Esophagus (tissue), 2 donors: ENCODE measurements at regions not wholly inside any gene's neighbourhood (a gene's known extent, or its start where the extent isn't known, plus 50 kb on each side); places are given as distances from the start of the nearest gene placed in this dataset.

ENCODE experiments used
- H3K27ac ChIP-seq, 2 donors: one replicate each; pipeline ENCODE4 v1.5.1; 2013; ENCODE audit warnings: low read depth in 2 of 2, mild to moderate bottlenecking in 2 of 2, inconsistent platforms in 1 of 2, low read length in 1 of 2, moderate library complexity in 1 of 2
- H3K27me3 ChIP-seq, 2 donors: one replicate each; pipeline ENCODE4 v1.6.1; 2013; ENCODE audit warnings: low read length in 2 of 2, control low read depth in 1 of 2, mild to moderate bottlenecking in 1 of 2; ENCODE audit not compliant: insufficient read depth in 2 of 2, control insufficient read depth in 1 of 2
- H3K36me3 ChIP-seq, 2 donors: one replicate each; pipeline ENCODE4 v1.6.1; 2013; ENCODE audit warnings: low read length in 1 of 2; ENCODE audit not compliant: control insufficient read depth in 2 of 2, insufficient read depth in 2 of 2
- H3K4me1 ChIP-seq, 2 donors: one replicate each; pipeline ENCODE4 v1.6.1; 2013; ENCODE audit warnings: low read length in 1 of 2; ENCODE audit not compliant: control insufficient read depth in 2 of 2, insufficient read depth in 2 of 2
- H3K4me3 ChIP-seq, 2 donors: one replicate each; pipeline ENCODE4 v1.5.1; 2013; ENCODE audit warnings: low read length in 2 of 2, mild to moderate bottlenecking in 2 of 2, low read depth in 1 of 2, moderate library complexity in 1 of 2
- H3K9me3 ChIP-seq, 2 donors: one replicate each; pipeline ENCODE4 v1.6.1; 2013; ENCODE audit warnings: mild to moderate bottlenecking in 2 of 2, low read depth in 1 of 2, low read length in 1 of 2, moderate library complexity in 1 of 2; ENCODE audit not compliant: control insufficient read depth in 2 of 2, insufficient read depth in 1 of 2
- WGBS, 2 donors: extraction: QIAGEN DNeasy Blood & Tissue Kit; methylation state at CpG; one replicate each; pipeline ENCODE4 v1.1.7; 2013; 5-methylcytosine and 5-hydroxymethylcytosine counted together
- donor health status: healthy with polysubstance abuse.
- donor health status: Bipolar disorder and iron deficiency.

DNA sequence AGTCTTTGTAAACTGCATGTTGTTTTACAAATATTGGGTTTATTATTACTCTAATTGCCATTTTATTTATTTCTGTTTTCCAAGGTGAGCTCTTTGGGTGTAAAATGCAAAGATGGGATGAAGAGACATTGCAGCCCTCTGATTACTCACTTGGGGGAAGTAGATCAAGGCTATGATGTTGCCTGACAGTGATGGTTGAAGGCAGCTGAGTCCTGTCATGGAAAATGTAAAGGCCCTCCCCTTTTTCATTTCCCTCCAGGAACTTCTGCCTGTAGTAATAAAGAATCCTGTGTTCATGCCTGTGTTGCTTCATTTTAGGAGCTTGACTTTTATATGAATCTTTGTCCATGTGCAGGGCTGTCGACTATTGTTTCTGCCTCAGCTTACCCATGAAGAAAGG is 605.4 kb upstream of the CLINT1 start:
- Histone ChIP-seq H3K4me3 (no peak overlapping the region), H3K36me3 (no peaks in the 10 kb centered on the region), H3K4me1 (peaks cover 0 to 1% of the 10 kb centered on the region in 2 donors), H3K27ac (no peak overlapping the region), H3K27me3 (no peaks in the 10 kb centered on the region), H3K9me3 (no peaks in the 10 kb centered on the region)
- 84% methylated on average over 1 of the region's 1 CpG for WGBS, 2 donors

DNA sequence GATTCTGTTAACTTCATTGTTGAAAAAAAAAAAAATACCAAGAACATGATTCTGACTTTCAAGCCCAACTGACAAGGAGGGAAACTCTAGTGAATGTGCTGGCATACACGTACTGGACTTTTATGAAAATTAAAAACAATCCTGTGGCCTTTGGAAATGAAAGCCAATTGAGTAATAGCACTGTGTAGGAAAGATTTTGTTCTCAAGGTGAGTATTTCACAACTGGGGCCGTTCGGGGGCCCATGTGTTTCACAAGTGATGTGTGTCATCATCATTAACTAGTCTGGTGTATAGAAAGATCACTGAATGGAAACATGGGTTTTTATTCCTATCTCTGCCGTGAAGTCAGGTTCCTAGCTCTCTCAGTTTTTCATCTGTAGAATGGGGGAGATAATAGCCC is 605.0 kb upstream of the CLINT1 start:
- Histone ChIP-seq H3K36me3 (no peaks in the 10 kb centered on the region), H3K27ac (no peak overlapping the region), H3K27me3 (no peaks in the 10 kb centered on the region), H3K4me1 (peaks cover 0 to 1% of the 10 kb centered on the region in 2 donors), H3K9me3 (no peaks in the 10 kb centered on the region), H3K4me3 (no peak overlapping the region)
- WGBS, 2 donors: 55 to 72% methylated on average over 4 of the region's 4 CpGs

DNA sequence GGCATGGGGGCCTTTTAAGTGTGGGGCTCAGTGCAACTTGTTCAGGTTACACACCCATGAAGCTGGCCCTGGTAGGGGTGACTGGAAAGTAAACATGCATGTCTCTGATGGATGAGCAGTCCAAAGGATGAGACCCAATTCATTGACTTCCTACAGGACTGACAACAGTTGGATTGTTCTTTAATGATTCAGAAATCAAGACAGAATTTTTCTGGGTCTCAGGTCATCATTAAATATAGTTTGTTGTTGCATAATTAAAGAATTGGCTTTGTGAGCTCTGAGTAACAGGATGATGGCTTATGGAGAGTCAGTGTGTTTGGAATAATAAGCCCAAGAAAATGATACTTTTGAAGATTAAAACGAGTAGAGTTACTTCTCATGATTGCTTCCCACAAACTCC is 604.2 kb upstream of the CLINT1 start:
- H3K4me3 ChIP-seq: no peak overlapping the region
- no peaks in the 10 kb centered on the region for H3K36me3 ChIP-seq
- no peaks in the 10 kb centered on the region for H3K27me3 ChIP-seq
- H3K9me3 ChIP-seq: no peaks in the 10 kb centered on the region
- peaks cover 0 to 1% of the 10 kb centered on the region in 2 donors for H3K4me1 ChIP-seq
- no peak overlapping the region for H3K27ac ChIP-seq
- WGBS, 2 donors: 33 to 43% methylated on average over 1 of the region's 1 CpG

DNA sequence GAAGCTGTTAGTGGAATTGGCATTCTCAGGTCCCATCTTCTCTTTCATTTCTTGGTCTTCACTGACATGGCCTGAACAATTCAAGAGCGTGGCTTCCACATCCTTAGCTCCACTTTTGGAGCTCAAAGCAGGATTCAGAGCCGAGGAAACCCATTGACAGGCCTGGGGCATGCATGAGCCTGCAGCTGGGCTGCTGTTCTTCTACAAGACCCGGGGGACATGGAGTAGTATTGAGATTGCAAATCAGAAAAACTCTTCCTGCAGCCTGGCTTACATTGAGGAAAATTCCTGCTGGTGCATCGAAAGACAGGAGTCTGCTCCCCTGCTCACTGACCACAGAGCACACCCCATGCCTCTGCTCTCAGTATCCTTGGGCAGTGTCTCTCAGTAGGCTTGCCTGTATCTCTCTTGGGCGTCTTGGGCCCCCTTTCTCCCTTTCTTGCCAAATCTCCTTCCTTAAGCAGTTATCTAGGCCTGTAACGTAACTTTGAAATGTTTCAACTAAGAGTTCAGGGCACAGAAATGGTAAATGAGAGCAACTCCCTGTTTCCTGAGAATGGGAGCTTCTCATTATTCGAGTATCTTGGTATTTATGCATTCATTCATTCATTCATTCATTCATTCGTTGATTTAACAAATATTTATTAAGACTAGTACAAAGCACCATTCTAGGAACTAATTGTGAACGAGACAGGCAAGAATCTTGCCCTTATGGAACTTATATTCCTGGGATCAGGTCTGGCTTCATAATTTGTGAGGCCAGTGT is 603.6 kb upstream of the CLINT1 start:
- Histone ChIP-seq H3K9me3 (no peaks in the 10 kb centered on the region), H3K36me3 (no peaks in the 10 kb centered on the region), H3K27ac (no peak overlapping the region), H3K27me3 (no peaks in the 10 kb centered on the region), H3K4me3 (no peak overlapping the region), H3K4me1 (peaks cover 0 to 1% of the 10 kb centered on the region in 2 donors)
- WGBS, 2 donors: 71 to 73% methylated on average over 9 of the region's 9 CpGs

DNA sequence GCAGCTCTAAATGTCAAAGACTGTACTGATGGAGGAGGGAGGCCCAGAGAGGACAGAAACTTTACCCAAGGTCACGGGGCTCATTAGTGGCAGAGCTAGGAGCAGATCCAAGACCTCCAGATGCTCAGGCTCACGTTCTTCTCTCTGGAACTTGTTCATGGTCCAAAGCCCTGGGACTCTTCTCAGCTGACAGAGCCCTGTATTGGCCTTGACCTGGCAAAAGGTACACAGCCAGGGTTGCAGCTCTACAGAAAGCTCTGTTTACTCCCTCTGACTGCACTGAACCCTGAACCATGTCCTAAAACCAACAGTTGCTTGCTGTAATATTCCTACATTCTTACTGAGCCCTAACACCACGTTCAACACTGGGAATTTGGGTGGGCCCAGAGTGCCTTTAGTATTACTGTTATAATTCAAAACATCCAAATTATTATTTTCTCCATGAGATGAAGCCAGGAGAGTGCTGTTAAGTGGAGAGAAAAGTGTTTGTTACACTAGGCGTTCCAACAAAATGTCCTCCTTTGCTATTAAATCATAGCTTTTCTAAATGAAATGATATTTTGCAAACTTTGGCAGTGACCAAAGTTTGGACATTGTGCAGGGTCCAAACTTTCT is 602.4 kb upstream of the CLINT1 start:
- no peaks in the 10 kb centered on the region for H3K36me3 ChIP-seq
- WGBS, 2 donors: 53 to 61% methylated on average over 4 of the region's 4 CpGs
- H3K27me3 ChIP-seq: no peaks in the 10 kb centered on the region
- H3K9me3 ChIP-seq: no peaks in the 10 kb centered on the region
- H3K4me1 ChIP-seq: peaks cover 0 to 1% of the 10 kb centered on the region in 2 donors
- H3K27ac ChIP-seq: no peak overlapping the region
- H3K4me3 ChIP-seq: no peak overlapping the region

DNA sequence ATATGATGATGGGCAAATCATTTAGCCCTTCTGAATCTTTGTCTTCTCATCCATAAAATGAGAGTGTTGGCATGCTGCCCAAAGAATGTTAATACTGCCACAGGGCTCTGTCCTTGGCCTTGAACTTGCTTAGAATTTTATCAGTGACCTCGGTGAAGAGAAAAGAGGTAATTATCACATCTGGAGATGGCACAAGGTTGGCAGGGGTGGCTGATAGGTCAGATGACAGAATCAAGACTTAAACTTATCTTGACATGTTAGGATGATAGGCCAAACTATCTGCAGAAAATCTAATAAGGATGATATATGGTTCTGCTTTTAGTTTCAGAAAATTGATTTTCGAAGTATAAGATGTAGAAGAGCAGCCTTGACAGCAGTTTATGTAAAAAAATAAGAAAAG is 599.1 kb upstream of the CLINT1 start:
- H3K9me3 ChIP-seq: no peaks in the 10 kb centered on the region
- H3K27ac ChIP-seq: no peak overlapping the region
- H3K4me3 ChIP-seq: no peak overlapping the region
- H3K36me3 ChIP-seq: no peaks in the 10 kb centered on the region
- WGBS, 2 donors: 60 to 70% methylated on average over 2 of the region's 2 CpGs
- H3K4me1 ChIP-seq: peaks cover 0 to 1% of the 10 kb centered on the region in 2 donors
- H3K27me3 ChIP-seq: no peaks in the 10 kb centered on the region

DNA sequence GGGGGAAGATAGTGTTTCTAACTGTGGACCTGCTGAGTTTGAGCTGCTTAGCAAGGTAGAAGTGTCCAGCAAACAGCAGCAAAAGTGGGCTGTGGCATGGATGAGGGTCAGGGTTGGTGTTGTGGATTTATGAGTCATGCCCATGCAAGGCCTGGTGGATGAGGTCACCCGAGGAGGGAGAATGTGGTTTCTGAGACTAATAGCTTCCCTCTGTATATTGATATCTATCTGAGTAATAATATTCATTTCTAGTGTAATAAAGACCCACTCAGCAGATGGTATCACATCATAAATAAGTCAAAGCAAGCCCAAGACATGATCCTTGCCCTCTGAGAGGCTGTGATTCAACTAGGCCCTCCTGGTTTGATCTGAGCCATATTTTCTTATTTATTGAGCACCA is 597.8 kb upstream of the CLINT1 start:
- Histone ChIP-seq H3K9me3 (no peaks in the 10 kb centered on the region), H3K36me3 (no peaks in the 10 kb centered on the region), H3K27me3 (no peaks in the 10 kb centered on the region), H3K4me1 (peaks cover 0 to 1% of the 10 kb centered on the region in 2 donors), H3K27ac (no peak overlapping the region), H3K4me3 (no peak overlapping the region)
- WGBS, 2 donors: 50 to 53% methylated on average over 1 of the region's 1 CpG

DNA sequence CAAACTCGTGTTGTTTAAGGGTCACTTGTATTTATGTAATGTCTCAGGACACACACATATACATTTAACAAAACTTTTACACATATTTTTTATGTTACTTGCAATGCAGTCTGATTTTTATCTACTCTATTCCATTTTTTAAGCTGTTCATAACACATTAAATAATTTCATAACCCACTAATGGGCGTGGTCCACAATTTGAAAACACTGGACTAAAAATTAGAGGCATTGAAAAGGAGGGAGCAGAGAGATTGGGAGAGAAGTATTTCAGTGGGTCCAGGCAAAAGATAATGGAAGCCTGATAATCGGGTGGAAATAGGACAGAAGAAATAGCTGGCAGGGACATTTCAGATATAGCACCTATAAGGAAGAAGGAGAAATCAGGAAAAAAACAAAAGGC is 597.3 kb upstream of the CLINT1 start:
- Histone ChIP-seq H3K4me3 (no peak overlapping the region), H3K36me3 (no peaks in the 10 kb centered on the region), H3K9me3 (no peaks in the 10 kb centered on the region), H3K4me1 (peaks cover 0 to 1% of the 10 kb centered on the region in 2 donors), H3K27me3 (no peaks in the 10 kb centered on the region), H3K27ac (no peak overlapping the region)
- 74 to 76% methylated on average over 3 of the region's 3 CpGs for WGBS, 2 donors

DNA sequence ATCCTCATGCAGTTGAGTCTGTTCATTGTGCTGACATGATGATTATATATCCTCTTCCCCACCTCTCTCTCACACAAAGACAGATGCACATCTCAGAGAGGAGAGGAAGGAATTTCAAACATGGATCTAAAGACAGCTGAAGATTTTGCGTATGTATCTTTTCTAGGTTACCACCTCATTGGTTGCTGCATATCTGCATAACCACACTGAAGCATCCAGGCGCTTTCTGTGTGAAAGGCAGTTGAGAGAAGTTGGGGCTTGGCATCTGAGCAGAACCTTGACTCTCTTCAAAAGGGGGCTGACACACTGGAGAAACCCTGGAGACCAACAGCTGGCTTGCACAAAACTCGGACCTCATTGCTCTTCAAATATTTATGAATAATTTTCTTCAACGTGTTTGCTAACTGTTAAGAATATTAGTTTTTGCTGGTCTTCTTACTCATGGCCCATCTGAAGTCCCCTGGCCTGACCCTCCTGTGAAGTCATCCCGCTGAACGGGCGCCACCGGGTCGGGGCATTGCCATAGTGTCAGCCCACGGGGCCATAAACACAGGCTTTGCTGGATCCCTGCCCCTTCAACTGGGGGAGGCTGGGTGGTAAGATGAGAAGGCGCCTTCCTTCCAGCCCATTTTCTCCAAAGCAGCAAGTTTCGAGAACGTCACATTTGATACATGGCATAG is 593.2 kb upstream of the CLINT1 start:
- no peak overlapping the region for H3K4me3 ChIP-seq
- H3K9me3 ChIP-seq: no peaks in the 10 kb centered on the region
- no peak overlapping the region for H3K27ac ChIP-seq

More for the DNA sequence above, 593.2 kb upstream of the CLINT1 start:
- 78 to 81% methylated on average over 13 of the region's 13 CpGs for WGBS, 2 donors
- Histone ChIP-seq H3K4me1 (no peaks in the 10 kb centered on the region), H3K27me3 (no peaks in the 10 kb centered on the region), H3K36me3 (no peaks in the 10 kb centered on the region)
